Liver (tissue), 3 donors: ENCODE measurements at regions not wholly inside any gene's neighbourhood (a gene's known extent, or its start where the extent isn't known, plus 50 kb on each side); places are given as distances from the start of the nearest gene placed in this dataset.

ENCODE experiments used
- CTCF ChIP-seq: fragments of 150-350 bp; IDR thresholded peaks from 2 replicates; pipeline ENCODE4 v1.5.1; 2017; ENCODE audit warnings: improper control_type of control experiment, low read depth, low read length; ENCODE audit not compliant: missing input control
- GABPA ChIP-seq, 2 donors: IDR thresholded peaks in 1 of 2; conservative IDR thresholded peaks in 1 of 2; 2 replicates each; pipeline ENCODE4 v1.6.1; 2016; ENCODE audit warnings: antibody characterized with exemption in 2 of 2, mild to moderate bottlenecking in 1 of 2, moderate library complexity in 1 of 2
- HNF4A ChIP-seq, 2 donors: conservative IDR thresholded peaks; 2 replicates each; pipeline ENCODE4 v1.6.1; 2016; ENCODE audit warnings: antibody characterized with exemption in 2 of 2, mild to moderate bottlenecking in 2 of 2
- JUND ChIP-seq, 2 donors: IDR thresholded peaks; 2 replicates each; pipeline ENCODE4 v1.6.1; 2016; ENCODE audit warnings: antibody characterized with exemption in 2 of 2
- MAX ChIP-seq: IDR thresholded peaks from 2 replicates; pipeline ENCODE4 v1.6.1; 2016; ENCODE audit warnings: antibody characterized with exemption
- RAD21 ChIP-seq, 2 donors: IDR thresholded peaks; 2 replicates each; pipeline ENCODE4 v1.6.1; 2016; ENCODE audit warnings: antibody characterized with exemption in 2 of 2, mild to moderate bottlenecking in 2 of 2
- TAF1 ChIP-seq: conservative IDR thresholded peaks from 2 replicates; pipeline ENCODE4 v1.6.1; 2016; ENCODE audit warnings: antibody characterized with exemption, mild to moderate bottlenecking
- TF ChIP-seq, protein P1 (sequence below): IDR thresholded peaks from 2 replicates; pipeline ENCODE4 v1.6.1; 2016; ENCODE audit warnings: antibody characterized with exemption, mild to moderate bottlenecking
- donor health status: healthy.
- donor health status: healthy.

- TF ChIP-seq CTCF: no peak
- no peak for TF ChIP-seq MAX
- no peak for TF ChIP-seq RAD21 (IDR thresholded peaks at IDR 0.05)
- TF ChIP-seq GABPA (IDR thresholded peaks at IDR 0.05 in 1 of 2, conservative IDR thresholded peaks at IDR 0.05 in 1 of 2): no peak
- TF ChIP-seq, protein P1, sequence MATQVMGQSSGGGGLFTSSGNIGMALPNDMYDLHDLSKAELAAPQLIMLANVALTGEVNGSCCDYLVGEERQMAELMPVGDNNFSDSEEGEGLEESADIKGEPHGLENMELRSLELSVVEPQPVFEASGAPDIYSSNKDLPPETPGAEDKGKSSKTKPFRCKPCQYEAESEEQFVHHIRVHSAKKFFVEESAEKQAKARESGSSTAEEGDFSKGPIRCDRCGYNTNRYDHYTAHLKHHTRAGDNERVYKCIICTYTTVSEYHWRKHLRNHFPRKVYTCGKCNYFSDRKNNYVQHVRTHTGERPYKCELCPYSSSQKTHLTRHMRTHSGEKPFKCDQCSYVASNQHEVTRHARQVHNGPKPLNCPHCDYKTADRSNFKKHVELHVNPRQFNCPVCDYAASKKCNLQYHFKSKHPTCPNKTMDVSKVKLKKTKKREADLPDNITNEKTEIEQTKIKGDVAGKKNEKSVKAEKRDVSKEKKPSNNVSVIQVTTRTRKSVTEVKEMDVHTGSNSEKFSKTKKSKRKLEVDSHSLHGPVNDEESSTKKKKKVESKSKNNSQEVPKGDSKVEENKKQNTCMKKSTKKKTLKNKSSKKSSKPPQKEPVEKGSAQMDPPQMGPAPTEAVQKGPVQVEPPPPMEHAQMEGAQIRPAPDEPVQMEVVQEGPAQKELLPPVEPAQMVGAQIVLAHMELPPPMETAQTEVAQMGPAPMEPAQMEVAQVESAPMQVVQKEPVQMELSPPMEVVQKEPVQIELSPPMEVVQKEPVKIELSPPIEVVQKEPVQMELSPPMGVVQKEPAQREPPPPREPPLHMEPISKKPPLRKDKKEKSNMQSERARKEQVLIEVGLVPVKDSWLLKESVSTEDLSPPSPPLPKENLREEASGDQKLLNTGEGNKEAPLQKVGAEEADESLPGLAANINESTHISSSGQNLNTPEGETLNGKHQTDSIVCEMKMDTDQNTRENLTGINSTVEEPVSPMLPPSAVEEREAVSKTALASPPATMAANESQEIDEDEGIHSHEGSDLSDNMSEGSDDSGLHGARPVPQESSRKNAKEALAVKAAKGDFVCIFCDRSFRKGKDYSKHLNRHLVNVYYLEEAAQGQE: no peak
- TF ChIP-seq HNF4A (conservative IDR thresholded peaks at IDR 0.05): no peak
- TF ChIP-seq JUND (IDR thresholded peaks at IDR 0.05): no peak
- no peak for TF ChIP-seq TAF1
These were observed 1357.7 kb downstream of the NCAM2 start for GRCh38 chr21:22355949-22356348.
